ENCODE measurements at regions not wholly inside any gene's neighbourhood (a gene's known extent, or its start where the extent isn't known, plus 50 kb on each side); places are given as distances from the start of the nearest gene placed in this dataset.
"Not testable (repeated sequence)": the region's sequence is repeated elsewhere in the genome, so short reads cannot be mapped to it uniquely, and the experiment has no call there.

DNA sequence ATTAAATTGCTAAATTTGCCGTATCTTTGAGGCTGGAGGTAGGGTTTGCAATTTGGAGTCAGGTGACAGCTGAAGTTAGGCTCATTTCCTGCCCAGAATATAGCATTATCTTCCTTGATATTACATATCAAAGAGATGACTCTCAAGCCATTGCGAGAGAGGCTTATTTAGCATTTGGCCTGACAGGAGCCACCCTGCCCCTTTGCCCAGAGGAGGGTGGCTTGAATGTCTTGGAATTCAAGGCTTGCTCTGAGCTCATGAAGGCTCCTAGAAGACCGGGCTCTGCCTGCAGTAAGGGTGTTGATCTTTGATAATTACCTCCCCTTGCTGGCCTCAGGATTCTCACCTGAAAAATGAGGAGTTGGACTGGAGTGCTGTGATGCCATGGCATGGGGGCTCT lies 251.4 kb upstream of the C2CD4B start:
- no peaks in the 10 kb centered on the region for H3K36me3 ChIP-seq
- H3K27me3 ChIP-seq, result no peaks in the 10 kb centered on the region
- intact Hi-C loops (cut with DNase I), result no loop called here
- DNase-seq (no peak), ATAC-seq (no peak)
- no peak overlapping the region for H3K4me3 ChIP-seq
- H3K9me3 ChIP-seq, result no peaks in the 10 kb centered on the region
- WGBS, 4 donors, result 59 to 73% (median 71%) methylated on average over 3 of the region's 3 CpGs
- TF ChIP-seq POLR2A (IDR thresholded peaks at IDR 0.05) (no peak), CTCF (IDR thresholded peaks at IDR 0.05) (no peak)
- H3K4me1 ChIP-seq, result peaks cover 0 to 51% (median 10%) of the 10 kb centered on the region in 12 donors
- H3K27ac ChIP-seq, result no peak overlapping the region

- Histone ChIP-seq H3K36me3 (no peaks in the 10 kb centered on the region), H3K9me3 (no peaks in the 10 kb centered on the region), H3K4me1 (peaks cover 0 to 48% (median 9%) of the 10 kb centered on the region in 12 donors), H3K4me3 (no peak overlapping the region), H3K27me3 (no peaks in the 10 kb centered on the region), H3K27ac (no peak overlapping the region)
- TF ChIP-seq CTCF (IDR thresholded peaks at IDR 0.05) (no peak), POLR2A (IDR thresholded peaks at IDR 0.05) (no peak)
- DNase-seq, result no peak
- intact Hi-C loops (cut with DNase I), result no loop called here
- ATAC-seq, result no peak
- WGBS, 4 donors, result 49 to 77% (median 64%) methylated on average over 3 of the region's 3 CpGs
Observed at GRCh38 chr15:62417439-62417838, 252.4 kb upstream of the C2CD4B start.

- H3K4me3 ChIP-seq; intact Hi-C loops (cut with DNase I); DNase-seq; H3K27ac ChIP-seq; ATAC-seq; H3K9me3 ChIP-seq; H3K36me3 ChIP-seq; H3K27me3 ChIP-seq: not testable (repeated sequence)
- peaks cover 0 to 37% (median 4%) of the 10 kb centered on the region in 12 donors for H3K4me1 ChIP-seq
- WGBS, 4 donors, result 95 to 97% (median 96%) methylated on average over 3 of the region's 3 CpGs
Observed at GRCh38 chr15:62418496-62418895, 253.4 kb upstream of the C2CD4B start.

DNA sequence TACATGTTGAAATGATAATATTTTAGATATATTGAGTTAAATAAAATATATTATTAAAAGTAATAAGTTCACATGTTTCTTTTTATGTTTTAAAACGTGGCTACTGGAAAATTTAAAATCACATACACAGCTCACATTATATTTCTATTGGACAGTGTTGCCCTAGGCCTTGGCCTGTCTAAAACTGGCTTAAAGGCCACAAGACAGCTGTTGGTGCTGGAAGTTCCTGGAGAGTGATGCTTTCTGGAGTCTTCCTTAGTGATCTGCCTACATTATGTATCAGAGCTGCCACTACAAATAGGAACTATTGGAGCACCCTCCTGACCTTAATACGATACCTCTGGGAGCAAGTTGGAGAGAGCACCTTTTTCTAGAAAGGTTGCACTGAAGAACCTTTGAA lies 254.1 kb upstream of the C2CD4B start:
- intact Hi-C loops (cut with DNase I), result no loop called here
- TF ChIP-seq POLR2A (IDR thresholded peaks at IDR 0.05) (no peak), CTCF (IDR thresholded peaks at IDR 0.05) (no peak)
- no peak overlapping the region for H3K4me3 ChIP-seq
- peaks cover 0 to 31% (median 4%) of the 10 kb centered on the region in 12 donors for H3K4me1 ChIP-seq
- H3K27ac ChIP-seq, result no peak overlapping the region
- no peaks in the 10 kb centered on the region for H3K9me3 ChIP-seq
- ATAC-seq (no peak), DNase-seq (no peak)
- no peaks in the 10 kb centered on the region for H3K36me3 ChIP-seq
- WGBS, 4 donors, result 83 to 89% (median 85%) methylated on average over 2 of the region's 2 CpGs
- H3K27me3 ChIP-seq, result no peaks in the 10 kb centered on the region

DNA sequence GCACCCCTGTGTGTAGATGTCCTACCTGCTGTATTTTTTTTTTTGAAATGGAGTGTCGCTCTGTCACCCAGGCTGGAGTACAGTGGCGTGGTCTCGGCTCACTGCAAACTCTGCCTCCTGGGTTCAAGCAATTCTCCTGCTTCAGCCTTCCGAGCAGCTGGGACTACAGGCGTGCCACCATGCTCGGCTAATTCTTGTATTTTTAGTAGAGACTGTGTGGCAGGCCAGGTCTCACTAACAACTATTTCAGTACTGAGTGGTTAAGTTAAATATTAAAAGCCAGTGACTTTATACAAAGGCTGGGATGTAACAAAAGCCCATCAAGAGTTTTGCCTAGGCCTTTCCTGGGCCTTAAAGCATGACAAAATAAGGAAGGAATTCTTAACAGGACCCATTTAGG lies 255.3 kb upstream of the C2CD4B start:
- intact Hi-C loops (cut with DNase I); DNase-seq: not testable (repeated sequence)
- 93 to 98% (median 96%) methylated on average over 6 of the region's 6 CpGs for WGBS, 4 donors

More for the DNA sequence above, 255.3 kb upstream of the C2CD4B start:
- not testable (repeated sequence) for H3K4me3 ChIP-seq, ATAC-seq, H3K36me3 ChIP-seq, H3K27ac ChIP-seq, H3K9me3 ChIP-seq, H3K27me3 ChIP-seq
- H3K4me1 ChIP-seq, result peaks cover 0 to 21% (median 4%) of the 10 kb centered on the region in 12 donors

Data from heart left ventricle (tissue), 16 donors.